GM21423 (cell line): ENCODE measurements at regions not wholly inside any gene's neighbourhood (a gene's known extent, or its start where the extent isn't known, plus 50 kb on each side); places are given as distances from the start of the nearest gene placed in this dataset.

Experiments
- ATAC-seq: cut with Tn5 transposase; IDR thresholded peaks from one replicate; pipeline ENCODE4 v1.9.1; 2021; ENCODE audit warnings: mild to moderate bottlenecking, moderate library complexity; ENCODE audit not compliant: unreplicated experiment

DNA sequence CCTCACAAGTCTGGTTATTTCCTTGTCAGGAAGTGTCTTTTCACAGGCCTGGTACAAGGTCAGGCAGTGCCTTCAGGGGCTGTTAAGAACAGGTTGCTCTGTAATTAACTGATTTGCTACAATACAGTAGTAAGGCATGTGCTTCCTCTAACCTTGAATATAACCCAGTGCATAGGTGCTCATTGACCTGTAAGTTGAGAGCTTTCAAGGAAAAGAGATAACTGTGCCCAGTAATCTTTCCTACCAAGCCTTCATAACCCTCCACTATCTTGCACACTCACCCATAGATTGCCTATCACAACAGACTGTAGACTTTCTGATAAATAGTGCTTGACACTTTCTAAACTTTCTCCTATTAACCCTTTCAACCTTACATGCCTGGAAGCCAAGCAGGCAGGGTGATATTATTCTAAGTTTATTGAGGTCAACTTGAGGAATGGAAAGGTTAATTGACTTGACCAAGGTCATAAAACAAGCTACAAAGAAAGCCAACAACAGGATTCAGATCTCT, 148.1 kb downstream of the PPARGC1A start:
- no peak for ATAC-seq

DNA sequence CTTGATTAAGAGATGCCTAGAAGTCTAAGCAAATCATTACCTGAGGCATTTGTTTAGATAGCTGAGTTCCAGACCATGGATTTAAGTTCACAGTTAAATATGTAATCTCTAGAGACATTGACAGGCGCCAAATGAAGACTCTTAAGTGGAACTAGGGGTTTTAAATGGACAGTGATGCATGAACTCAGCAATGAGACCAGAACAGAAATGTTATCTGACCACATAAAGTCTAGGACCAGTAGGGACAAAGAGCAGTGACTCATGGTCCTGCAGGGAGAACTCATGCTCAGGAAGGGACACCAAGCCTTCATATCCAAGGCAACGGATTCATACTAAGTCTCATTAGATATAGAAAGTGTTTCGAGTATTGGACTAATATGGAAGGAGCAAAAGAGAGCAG, 152.3 kb downstream of the PPARGC1A start:
- ATAC-seq = no peak

DNA sequence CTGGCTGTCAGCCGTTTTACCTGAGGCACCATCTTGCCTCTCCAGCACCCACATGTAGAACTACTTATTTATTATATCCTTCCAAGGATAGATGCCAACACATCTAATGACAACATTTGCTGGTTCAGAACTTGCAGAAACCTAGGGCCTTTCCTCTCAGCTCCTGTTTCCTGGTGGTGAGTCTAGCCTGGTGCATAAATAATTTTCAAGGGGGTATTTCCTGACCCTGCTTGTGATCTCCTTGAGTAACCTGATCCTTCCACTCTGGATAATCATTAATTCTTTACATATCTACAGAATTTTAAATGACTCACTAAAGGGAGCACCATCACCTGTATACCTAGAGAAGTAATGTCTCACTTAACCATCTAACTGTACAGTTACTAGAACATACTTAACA, 153.4 kb downstream of the PPARGC1A start:
- no peak for ATAC-seq

- ATAC-seq = no peak
Observed at GRCh38 chr4:23734000-23734399, 155.8 kb downstream of the PPARGC1A start.

DNA sequence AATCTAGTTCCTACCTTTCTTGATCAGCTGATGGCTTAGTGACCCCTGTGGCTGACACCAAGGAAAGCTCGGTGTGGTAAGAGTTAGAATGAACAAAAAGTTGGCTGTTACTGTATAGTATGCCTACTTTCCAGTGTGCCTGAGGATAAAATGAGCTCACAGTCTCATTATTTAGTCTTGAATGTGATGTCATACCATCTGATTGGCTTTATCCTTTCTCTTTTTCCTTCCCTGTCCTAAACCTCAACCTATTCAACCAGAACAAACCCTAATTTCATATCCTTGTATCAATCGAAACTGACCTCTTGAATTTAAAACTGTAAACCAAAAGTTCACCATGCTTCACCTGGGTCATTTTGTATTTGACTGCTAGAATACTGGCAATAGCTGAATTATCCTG, 156.4 kb downstream of the PPARGC1A start:
- ATAC-seq = no peak

- ATAC-seq = no peak
Observed at GRCh38 chr4:23730998-23731397, 158.8 kb downstream of the PPARGC1A start.

DNA sequence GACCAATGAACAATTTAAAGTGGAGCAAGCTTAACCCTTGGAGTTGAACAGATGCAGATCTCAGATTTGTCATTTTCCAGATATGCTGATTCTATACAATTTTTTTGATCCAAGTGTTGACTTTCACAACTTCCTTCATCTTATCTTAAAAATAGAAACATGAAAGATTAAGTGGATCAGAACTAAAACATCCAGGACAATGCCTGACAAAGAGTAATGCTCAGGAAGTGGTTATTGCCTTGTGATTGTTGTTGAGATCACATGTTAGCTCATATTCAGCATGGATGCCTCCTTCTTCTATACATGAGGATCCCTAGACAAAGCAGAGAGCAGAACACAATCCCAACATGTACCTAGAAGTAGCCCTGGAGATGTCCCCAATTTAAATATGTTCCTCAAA, 160.9 kb downstream of the PPARGC1A start:
- no peak for ATAC-seq

GRCh38 chr4:23728393-23728792, 161.5 kb downstream of the PPARGC1A start:
- ATAC-seq = no peak

- no peak for ATAC-seq
Observed at GRCh38 chr4:23720556-23720955, 169.3 kb downstream of the PPARGC1A start.

DNA sequence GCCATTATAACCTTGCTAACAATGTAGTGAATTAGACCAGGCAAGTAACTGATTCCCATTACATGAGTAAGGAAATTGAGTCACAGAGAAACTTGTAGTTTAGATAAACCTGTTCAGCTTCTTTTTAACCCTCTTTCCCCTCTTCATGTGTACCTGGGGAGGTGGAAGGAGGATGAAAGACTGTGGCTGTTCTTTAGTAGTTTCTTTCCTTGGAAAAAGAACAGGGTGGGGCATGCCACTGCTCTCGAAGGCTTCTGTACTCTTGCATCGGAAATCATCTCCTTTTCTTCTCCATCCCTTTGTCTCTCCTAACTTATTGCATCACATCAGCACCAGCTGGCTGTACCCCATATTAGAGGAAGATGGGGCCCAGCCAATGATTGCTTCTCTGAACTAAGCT, 171.4 kb downstream of the PPARGC1A start:
- no peak for ATAC-seq

DNA sequence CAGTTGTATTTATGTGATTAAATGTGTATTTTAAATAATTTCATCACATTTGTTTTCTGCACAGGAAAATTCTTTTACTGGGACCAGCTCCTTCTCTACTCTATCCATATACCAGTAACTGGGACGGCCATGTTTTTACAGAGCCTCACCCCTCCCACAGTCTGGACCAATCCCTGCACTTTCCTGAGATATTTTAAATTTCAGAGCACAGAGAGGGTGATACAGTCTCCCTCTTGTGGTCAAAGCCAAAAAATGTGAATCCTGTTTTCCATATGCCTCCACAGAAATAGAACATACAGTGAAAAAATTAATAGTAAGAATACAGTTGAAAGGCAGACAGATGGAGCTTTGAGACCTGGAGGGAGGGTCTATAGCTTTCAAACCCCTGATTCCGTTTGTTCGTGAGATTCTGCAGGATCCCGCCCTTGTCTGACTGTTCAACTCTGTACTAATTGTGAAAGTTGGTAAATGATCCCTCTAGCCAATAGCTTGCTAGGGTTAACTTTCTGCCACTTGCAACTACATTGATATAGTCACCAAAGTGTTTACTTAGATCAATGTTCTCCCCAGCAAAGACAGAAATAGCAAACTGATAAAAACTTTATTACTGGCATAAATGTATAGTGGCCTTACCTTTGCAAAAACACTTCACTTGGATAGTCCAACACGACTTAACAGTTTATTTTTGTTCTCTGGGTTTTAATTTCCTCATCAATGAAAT, 172.2 kb downstream of the PPARGC1A start:
- no peak for ATAC-seq

DNA sequence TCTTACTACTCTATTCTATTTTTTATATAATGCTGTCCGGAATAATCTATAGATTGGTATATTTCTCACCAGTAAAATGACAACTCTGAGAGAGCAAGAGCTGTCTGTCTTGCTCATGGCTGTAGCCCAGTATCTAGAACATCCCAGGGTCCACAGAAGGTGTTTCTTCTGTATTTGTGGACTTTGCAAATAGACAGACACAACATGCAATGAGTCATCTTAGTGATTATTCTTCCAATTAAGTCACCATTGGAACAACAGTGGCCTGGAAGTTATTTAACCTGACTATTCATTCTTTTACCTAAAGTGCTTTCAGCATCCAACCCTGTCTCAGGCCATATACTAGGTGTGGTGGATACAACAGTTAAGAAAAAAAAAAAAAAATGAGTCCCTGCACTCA, 179.5 kb downstream of the PPARGC1A start:
- ATAC-seq = no peak

DNA sequence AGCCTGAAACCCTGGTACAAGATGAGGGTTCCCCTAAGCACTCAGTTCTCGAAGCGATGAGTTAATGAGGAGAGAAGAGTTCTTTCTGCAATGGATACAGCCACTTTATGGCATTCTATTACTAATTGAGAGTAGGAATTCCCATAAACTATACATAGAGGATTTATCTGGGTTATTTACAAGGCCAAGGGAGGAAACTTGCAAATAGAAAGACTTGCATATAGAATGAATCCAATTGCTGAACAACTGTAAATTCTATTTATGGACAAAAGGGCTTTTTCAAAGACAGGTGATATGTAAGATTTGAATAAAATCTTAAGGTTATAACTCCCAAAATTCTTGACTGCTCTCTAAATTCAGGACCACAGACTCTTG, 182.2 kb downstream of the PPARGC1A start:
- no peak for ATAC-seq

GRCh38 chr4:23706972-23707651, 182.7 kb downstream of the PPARGC1A start:
- ATAC-seq = no peak

DNA sequence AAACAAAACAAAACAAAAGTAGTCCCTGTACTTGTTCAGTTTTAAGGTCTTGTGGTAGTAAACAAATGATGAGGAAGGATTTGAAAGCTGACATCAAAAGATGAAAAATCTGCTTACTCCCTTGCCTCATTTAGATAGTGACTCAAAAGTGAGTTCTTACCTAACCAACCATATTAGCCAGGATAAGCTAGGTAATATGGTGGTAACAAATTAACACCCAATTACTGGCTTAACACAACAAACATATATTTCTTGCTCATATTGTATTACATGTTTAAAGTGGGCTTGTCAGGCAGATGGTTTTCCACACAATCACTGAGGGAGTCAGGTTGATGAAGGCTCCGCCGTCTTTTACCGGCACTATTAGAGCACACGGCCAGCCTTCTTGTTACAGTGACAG, 189.7 kb downstream of the PPARGC1A start:
- no peak for ATAC-seq

GRCh38 chr4:23697722-23698121, 192.1 kb downstream of the PPARGC1A start:
- no peak for ATAC-seq

DNA sequence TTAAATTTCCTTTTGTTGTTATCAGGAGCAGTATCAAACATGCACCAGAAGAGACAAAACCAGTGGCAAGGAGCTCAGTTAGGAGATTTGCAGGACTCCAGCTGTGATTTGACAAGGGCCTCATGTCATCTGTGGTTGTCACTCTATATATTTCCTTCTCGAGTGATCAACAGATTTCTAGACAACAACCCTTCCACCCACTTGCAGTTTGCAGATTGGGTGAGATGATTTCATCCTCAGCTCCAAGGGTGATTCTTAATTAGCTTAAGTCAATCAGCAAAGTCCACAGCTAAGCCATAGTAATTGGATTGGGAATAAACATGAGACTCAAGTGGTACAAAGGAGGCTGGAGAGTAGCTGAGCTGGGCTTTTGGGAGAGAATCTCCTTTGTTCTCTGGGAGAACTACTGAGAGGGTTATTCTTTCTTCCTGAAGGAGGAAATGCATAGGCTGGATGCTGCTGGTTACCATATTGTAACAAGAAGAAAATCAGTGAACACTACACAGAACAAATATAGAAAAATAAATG, 192.8 kb downstream of the PPARGC1A start:
- ATAC-seq = no peak

- ATAC-seq = no peak
Observed at GRCh38 chr4:23686169-23686897, 203.5 kb downstream of the PPARGC1A start.

DNA sequence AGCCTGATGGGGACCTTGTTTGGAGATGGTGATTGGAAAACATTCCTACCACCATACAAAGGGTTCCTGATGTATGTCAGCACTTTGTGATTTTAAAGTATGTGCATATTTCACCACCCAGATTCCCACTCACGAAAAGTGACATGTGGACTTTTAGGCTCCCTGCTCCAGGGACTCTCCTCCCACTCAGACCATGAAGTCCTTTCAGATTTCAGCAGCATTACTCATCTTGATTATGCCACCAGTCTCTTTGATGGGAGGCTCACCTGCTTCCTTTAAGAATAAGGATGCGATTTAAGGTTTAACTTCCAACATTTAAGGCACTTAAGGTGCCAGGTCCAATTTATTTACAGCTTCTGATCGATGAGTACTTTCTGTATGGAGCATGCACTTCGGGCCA, 204.4 kb downstream of the PPARGC1A start:
- ATAC-seq = no peak

- ATAC-seq = no peak
Observed at GRCh38 chr4:23680671-23681518, 209.0 kb downstream of the PPARGC1A start.

DNA sequence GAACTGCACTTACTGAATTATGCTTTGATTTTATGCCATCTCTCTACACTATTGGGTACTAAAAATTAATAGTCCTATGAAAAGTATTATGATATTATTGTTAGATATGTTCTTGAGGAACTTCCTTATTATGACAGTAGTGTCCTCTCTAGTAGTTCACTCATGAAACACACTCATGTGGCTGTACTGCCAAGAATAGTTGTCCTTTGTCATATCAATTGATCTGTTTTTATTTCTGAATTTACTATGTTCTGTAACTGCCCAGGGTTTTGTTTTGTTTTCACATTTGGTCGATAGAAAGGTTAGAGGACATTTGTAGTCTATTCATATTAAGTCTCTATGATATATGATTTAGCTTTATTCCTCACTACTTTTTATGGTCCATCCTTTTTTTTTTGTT, 215.2 kb downstream of the PPARGC1A start:
- no peak for ATAC-seq
